Peyer's patch (tissue), 4 donors: ENCODE measurements at regions not wholly inside any gene's neighbourhood (a gene's known extent, or its start where the extent isn't known, plus 50 kb on each side); places are given as distances from the start of the nearest gene placed in this dataset.

Experiments
- CTCF ChIP-seq, 6 experiments: fragments of 450-650 bp in 4 of 6; fragments of 200-600 bp in 2 of 6; sonication (generic) in 1 of 6; IDR thresholded peaks; one replicate each; pipeline ENCODE4 v1.5.1; 2017 to 2019; ENCODE audit warnings: antibody characterized with exemption in 6 of 6, mild to moderate bottlenecking in 3 of 6, moderate library complexity in 1 of 6
- POLR2A ChIP-seq, 2 donors: fragments of 450-650 bp; IDR thresholded peaks; one replicate each; pipeline ENCODE4 v1.5.1; 2017; ENCODE audit warnings: antibody characterized with exemption in 2 of 2, mild to moderate bottlenecking in 2 of 2, moderate library complexity in 2 of 2

GRCh38 chr21:38725196-38726157, 80.3 kb upstream of the ETS2 start:
- TF ChIP-seq CTCF (IDR thresholded peaks at IDR 0.05) (no peak), POLR2A (IDR thresholded peaks at IDR 0.05) (no peak)
